GM23248 (cell line): ENCODE measurements at regions not wholly inside any gene's neighbourhood (a gene's known extent, or its start where the extent isn't known, plus 50 kb on each side); places are given as distances from the start of the nearest gene placed in this dataset.

ENCODE experiments used
- EZH2 ChIP-seq: fragments of 200-600 bp; sonication (generic); IDR thresholded peaks from 2 replicates; pipeline ENCODE4 v1.6.1; 2018; ENCODE audit warnings: antibody characterized with exemption, mild to moderate bottlenecking; ENCODE audit not compliant: insufficient read depth, poor library complexity, severe bottlenecking
- EZH2phosphoT487 ChIP-seq: fragments of 200-600 bp; sonication (generic); IDR thresholded peaks from 2 replicates; pipeline ENCODE4 v1.6.1; 2018; ENCODE audit warnings: antibody characterized with exemption, moderate library complexity, mild to moderate bottlenecking, low read depth; ENCODE audit not compliant: insufficient read depth

DNA sequence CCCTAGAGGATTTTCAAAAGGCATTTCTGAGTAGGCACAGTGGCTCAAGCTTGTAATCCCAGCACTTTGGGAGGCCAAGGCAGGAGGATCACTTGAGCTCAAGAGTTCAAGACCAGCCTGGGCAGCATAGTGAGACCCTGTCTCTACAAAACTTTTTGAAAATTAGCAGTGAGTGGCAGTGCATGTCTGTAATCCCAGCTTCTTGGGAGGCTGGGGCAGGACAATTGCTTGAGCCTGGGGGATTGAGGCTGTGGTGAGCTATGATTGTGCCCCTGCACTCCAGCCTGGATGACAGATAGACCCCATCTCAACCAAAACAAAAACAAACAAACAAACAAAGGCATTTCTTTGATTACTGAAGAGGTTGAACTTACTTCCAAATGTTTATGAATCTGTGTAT lies 201.4 kb downstream of the KIF26A start:
- TF ChIP-seq EZH2 (no peak), EZH2phosphoT487 (no peak)
